ENCODE measurements at regions not wholly inside any gene's neighbourhood (a gene's known extent, or its start where the extent isn't known, plus 50 kb on each side); places are given as distances from the start of the nearest gene placed in this dataset.

DNA sequence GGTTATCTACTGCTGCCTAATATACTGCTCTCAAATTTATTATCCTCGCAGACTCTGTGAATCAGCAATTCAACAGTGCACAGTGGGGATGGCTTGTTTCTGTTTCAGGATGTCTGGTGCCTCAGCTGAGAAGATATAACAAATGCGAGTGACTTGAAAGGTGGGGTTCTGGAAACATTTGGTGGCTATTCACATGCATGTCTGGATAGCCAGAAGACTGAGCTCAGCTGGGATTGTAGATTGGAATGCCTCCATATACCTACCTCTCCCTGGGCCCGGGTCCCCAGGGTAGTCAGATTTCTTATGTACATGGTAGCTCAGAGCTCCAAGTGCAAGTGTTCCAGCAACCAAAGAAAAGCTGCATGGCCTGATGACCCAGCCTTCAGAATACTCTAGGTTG lies 176.3 kb downstream of the IER5 start:
- Histone ChIP-seq H3K9me3 (no peaks in the 10 kb centered on the region), H3K4me1 (no peaks in the 10 kb centered on the region), H3K4me3 (no peak overlapping the region), H3K27me3 (no peaks in the 10 kb centered on the region), H3K27ac (no peak overlapping the region), H3K36me3 (no peaks in the 10 kb centered on the region)
- TF ChIP-seq, protein P1, sequence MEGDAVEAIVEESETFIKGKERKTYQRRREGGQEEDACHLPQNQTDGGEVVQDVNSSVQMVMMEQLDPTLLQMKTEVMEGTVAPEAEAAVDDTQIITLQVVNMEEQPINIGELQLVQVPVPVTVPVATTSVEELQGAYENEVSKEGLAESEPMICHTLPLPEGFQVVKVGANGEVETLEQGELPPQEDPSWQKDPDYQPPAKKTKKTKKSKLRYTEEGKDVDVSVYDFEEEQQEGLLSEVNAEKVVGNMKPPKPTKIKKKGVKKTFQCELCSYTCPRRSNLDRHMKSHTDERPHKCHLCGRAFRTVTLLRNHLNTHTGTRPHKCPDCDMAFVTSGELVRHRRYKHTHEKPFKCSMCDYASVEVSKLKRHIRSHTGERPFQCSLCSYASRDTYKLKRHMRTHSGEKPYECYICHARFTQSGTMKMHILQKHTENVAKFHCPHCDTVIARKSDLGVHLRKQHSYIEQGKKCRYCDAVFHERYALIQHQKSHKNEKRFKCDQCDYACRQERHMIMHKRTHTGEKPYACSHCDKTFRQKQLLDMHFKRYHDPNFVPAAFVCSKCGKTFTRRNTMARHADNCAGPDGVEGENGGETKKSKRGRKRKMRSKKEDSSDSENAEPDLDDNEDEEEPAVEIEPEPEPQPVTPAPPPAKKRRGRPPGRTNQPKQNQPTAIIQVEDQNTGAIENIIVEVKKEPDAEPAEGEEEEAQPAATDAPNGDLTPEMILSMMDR (IDR thresholded peaks at IDR 0.05): no peak
- DNase-seq (ENCODE audit: low spot score in 2 of 2): no peak
- intact Hi-C loops (cut with DNase I): no loop called here

DNA sequence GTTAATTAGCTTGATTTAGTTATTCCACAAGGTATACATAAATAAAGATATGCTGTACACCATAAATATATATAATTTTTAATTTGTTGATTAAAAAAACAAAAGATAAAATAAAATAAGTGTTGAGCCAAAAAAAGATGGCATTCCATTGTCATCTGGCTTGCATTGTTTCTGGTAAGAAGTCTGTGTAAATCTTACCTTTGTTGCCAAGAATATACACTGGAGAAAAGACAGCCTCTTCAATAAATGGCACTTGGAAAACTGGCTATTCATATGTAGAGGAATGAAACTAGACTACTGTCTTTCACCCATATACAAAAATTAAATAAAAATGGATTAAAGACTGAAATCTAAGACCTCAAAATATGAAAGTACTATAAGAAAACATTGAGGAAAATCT lies 196.5 kb downstream of the IER5 start:
- Histone ChIP-seq H3K27ac (no peak overlapping the region), H3K27me3 (no peaks in the 10 kb centered on the region), H3K4me3 (no peak overlapping the region), H3K9me3 (peaks cover 0 to 19% of the 10 kb centered on the region in 2 donors), H3K36me3 (no peaks in the 10 kb centered on the region), H3K4me1 (no peaks in the 10 kb centered on the region)
- no peak for DNase-seq (ENCODE audit: low spot score in 2 of 2)
- TF ChIP-seq, protein P1 (IDR thresholded peaks at IDR 0.05): no peak
- intact Hi-C loops (cut with DNase I): no loop called here

DNA sequence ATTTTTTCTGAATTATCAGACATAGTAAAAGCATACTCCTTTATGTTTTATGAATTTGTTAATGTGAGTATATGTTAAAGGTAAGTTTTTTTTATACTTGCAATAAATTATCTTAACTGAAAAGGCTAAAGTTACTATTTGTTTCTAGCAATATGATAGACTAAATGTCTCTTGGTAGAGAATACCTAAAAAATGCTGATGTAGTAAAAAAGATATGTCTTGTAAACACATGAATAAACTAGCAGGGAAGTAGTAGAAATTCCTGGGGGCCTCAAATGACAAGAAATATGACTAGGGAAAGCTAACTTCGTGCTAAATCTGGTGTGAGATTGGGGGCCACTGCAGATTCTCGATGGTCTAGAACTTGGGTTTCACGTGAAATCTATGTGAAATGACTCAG lies 188.1 kb upstream of the CACNA1E start:
- TF ChIP-seq, protein P1 (IDR thresholded peaks at IDR 0.05): no peak
- Histone ChIP-seq H3K36me3 (no peaks in the 10 kb centered on the region), H3K4me3 (no peak overlapping the region), H3K4me1 (no peaks in the 10 kb centered on the region), H3K27ac (no peak overlapping the region), H3K9me3 (no peaks in the 10 kb centered on the region), H3K27me3 (no peaks in the 10 kb centered on the region)
- no peak for DNase-seq (ENCODE audit: low spot score in 2 of 2)
- intact Hi-C loops (cut with DNase I): no loop called here

DNA sequence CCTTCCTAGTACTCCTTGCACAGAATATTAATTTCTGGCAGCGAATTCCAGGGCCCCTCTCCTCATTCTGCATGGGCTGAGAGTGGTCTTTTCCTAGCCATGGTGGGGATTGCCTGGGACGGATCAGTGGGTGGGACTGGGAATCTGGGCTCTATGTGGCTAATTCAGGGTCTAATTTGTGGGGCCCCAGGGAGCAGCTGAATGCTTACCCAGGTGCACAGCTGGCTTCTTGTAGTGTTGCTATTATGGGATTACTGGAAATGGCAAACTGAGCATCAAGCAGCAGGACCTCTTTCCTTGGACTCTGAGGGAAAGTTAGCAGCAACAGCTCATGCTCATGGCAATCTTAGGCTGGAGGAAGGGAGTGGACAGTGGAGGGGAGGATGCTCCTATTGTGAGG lies 187.1 kb upstream of the CACNA1E start:
- Histone ChIP-seq H3K4me1 (no peaks in the 10 kb centered on the region), H3K36me3 (no peaks in the 10 kb centered on the region), H3K27me3 (no peaks in the 10 kb centered on the region), H3K9me3 (no peaks in the 10 kb centered on the region), H3K4me3 (no peak overlapping the region), H3K27ac (no peak overlapping the region)
- intact Hi-C loops (cut with DNase I): no loop called here
- TF ChIP-seq, protein P1 (IDR thresholded peaks at IDR 0.05): no peak
- no peak for DNase-seq (ENCODE audit: low spot score in 2 of 2)

DNA sequence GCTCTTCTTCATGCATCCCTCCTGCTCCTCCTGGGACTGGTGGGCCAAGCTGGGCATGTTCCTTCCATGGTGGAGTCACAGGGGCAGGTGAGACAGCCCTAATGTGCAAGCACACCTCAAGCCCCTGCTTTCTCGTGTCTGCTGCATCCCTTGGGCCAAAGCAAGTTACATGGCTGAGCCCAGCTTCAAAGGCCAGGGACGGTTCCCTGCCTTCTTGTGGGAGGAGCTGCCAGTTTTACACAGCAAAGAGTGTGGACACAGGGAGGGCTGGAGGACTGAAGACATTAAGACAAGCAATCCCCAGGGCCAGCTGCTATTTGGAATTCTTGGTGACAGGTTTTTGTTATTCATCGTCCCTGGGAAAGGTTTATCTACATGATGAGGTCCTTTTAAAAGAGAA lies 175.2 kb upstream of the CACNA1E start:
- Histone ChIP-seq H3K9me3 (no peaks in the 10 kb centered on the region), H3K4me3 (no peak overlapping the region), H3K4me1 (no peaks in the 10 kb centered on the region), H3K36me3 (no peaks in the 10 kb centered on the region), H3K27me3 (no peaks in the 10 kb centered on the region), H3K27ac (no peak overlapping the region)
- intact Hi-C loops (cut with DNase I): no loop called here
- TF ChIP-seq, protein P1 (IDR thresholded peaks at IDR 0.05): no peak
- no peak for DNase-seq (ENCODE audit: low spot score in 2 of 2)

DNA sequence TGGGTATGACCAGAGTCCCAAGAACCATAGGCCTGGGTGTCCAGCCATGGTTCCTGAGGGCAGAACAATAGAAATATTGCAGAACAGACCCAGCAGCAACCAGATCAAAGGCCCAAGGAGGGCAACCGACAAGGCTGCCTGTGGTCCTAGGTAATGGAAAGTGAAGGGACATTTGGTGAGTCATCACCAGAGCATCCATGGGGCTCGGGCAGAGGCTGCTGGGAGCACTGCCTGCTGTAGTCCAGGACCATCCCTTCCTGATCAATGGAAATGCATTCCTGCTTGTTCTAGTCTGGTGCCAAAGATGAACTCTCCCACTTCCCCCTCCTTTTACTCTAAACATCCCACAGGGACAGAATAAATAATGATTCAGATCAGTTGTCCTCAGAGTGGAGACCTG lies 172.8 kb upstream of the CACNA1E start:
- no peak for DNase-seq (ENCODE audit: low spot score in 2 of 2)
- no peaks in the 10 kb centered on the region for H3K27me3 ChIP-seq
- TF ChIP-seq, protein P1 (IDR thresholded peaks at IDR 0.05): no peak
- H3K4me3 ChIP-seq: no peak overlapping the region
- H3K27ac ChIP-seq: no peak overlapping the region
- intact Hi-C loops (cut with DNase I): no loop called here
- no peaks in the 10 kb centered on the region for H3K9me3 ChIP-seq
- H3K4me1 ChIP-seq: no peaks in the 10 kb centered on the region
- no peaks in the 10 kb centered on the region for H3K36me3 ChIP-seq

Data from ascending aorta (tissue), 2 donors.